ENCODE measurements at regions not wholly inside any gene's neighbourhood (a gene's known extent, or its start where the extent isn't known, plus 50 kb on each side); places are given as distances from the start of the nearest gene placed in this dataset.

- H3K23ac ChIP-seq (ENCODE audit: insufficient read length, low read depth, low read length): no peak overlapping the region
- H2BK12ac ChIP-seq (ENCODE audit: insufficient read length, low read depth, low read length): no peak overlapping the region
- H3K18ac ChIP-seq (ENCODE audit: insufficient read length, low read depth, low read length): no peak overlapping the region
- H3K14ac ChIP-seq (ENCODE audit: insufficient read depth, low read length): no peak overlapping the region
- H3K27me3 Mint-ChIP-seq (ENCODE audit: low read depth): no peaks in the 10 kb centered on the region
- no peak overlapping the region for H4K5ac ChIP-seq (ENCODE audit: insufficient read length, low read depth, low read length)
- no peak overlapping the region for H3K27ac Mint-ChIP-seq
- H3K56ac ChIP-seq (ENCODE audit: insufficient read length, low read depth, low read length): no peak overlapping the region
- no peak overlapping the region for H2AK5ac ChIP-seq (ENCODE audit: insufficient read length, low read length)
- no peaks in the 10 kb centered on the region for H3K79me1 ChIP-seq (ENCODE audit: insufficient read depth, low read depth, low read length, poor library complexity, severe bottlenecking)
- DNase-seq: no peak
- H3K4me1 Mint-ChIP-seq: no peaks in the 10 kb centered on the region
- no peaks in the 10 kb centered on the region for H3K9me3 ChIP-seq (ENCODE audit: control insufficient read depth, low read depth, low read length)
- no peaks in the 10 kb centered on the region for H3K27me3 ChIP-seq (ENCODE audit: insufficient read depth, low read length)
- H2BK120ac ChIP-seq (ENCODE audit: low read depth, low read length, poor library complexity, severe bottlenecking): no peak overlapping the region
- no peak overlapping the region for H2AFZ ChIP-seq (ENCODE audit: low read length)
- no peaks in the 10 kb centered on the region for H3K4me1 ChIP-seq (ENCODE audit: insufficient read depth, low read length)
- WGBS (ENCODE audit: extremely low coverage, insufficient read length, low lambda C conversion rate): no CpG with 5 or more reads among the region's 1 CpG
- no peak overlapping the region for H3K4ac ChIP-seq (ENCODE audit: low read depth, low read length)
- no peaks in the 10 kb centered on the region for H3K36me3 Mint-ChIP-seq (ENCODE audit: insufficient read depth in 1 of 3, low read depth in 3 of 3)
- no peak overlapping the region for H4K91ac ChIP-seq (ENCODE audit: insufficient read length, low read depth, low read length)
- H3K23me2 ChIP-seq (ENCODE audit: insufficient read length, low read depth, low read length, poor library complexity, severe bottlenecking): no peaks in the 10 kb centered on the region
- no peak overlapping the region for H3K4me2 ChIP-seq (ENCODE audit: insufficient read depth, insufficient read length, low read length)
- H3T11ph ChIP-seq (ENCODE audit: low read length): no peak overlapping the region
- H4K8ac ChIP-seq (replicated peaks; ENCODE audit: insufficient read length, low read depth, low read length): no peak overlapping the region
- H3K9me3 Mint-ChIP-seq: no peaks in the 10 kb centered on the region
- no peaks in the 10 kb centered on the region for H3K79me2 ChIP-seq (ENCODE audit: insufficient read depth, low read length)
- no peak for TF ChIP-seq CTCF (conservative IDR thresholded peaks at IDR 0.05)
- H3K4me3 Mint-ChIP-seq: no peak overlapping the region
- H2BK5ac ChIP-seq (ENCODE audit: insufficient read length, low read length): no peak overlapping the region
- H3K9ac ChIP-seq (ENCODE audit: extremely low read depth, insufficient read length, low read length): no peak overlapping the region
- no peak overlapping the region for H2BK20ac ChIP-seq (ENCODE audit: low read depth, low read length, poor library complexity, severe bottlenecking)
- no peak overlapping the region for H2BK15ac ChIP-seq (ENCODE audit: low read depth, low read length)
- no peaks in the 10 kb centered on the region for H4K20me1 ChIP-seq (ENCODE audit: control insufficient read depth, insufficient read depth, insufficient read length)
- no peak overlapping the region for H3K27ac ChIP-seq (ENCODE audit: insufficient read length, low read depth, low read length)
These were observed 149.2 kb upstream of the LRIG3 start for GRCh38 chr12:59069516-59069915.
